Kidney epithelial cell (primary cell): ENCODE measurements at regions not wholly inside any gene's neighbourhood (a gene's known extent, or its start where the extent isn't known, plus 50 kb on each side); places are given as distances from the start of the nearest gene placed in this dataset.
"Not testable (repeated sequence)": the region's sequence is repeated elsewhere in the genome, so short reads cannot be mapped to it uniquely, and the experiment has no call there.

Experiments
- DNase-seq: peaks from one replicate; pipeline ENCODE4 v3.0.0-alpha.2; 2010; ENCODE audit warnings: low read depth
- H3K27me3 ChIP-seq: 2 replicates; pipeline ENCODE4 v1.6.0; 2011; ENCODE audit warnings: low read length; ENCODE audit not compliant: control insufficient read depth, insufficient read depth
- H3K36me3 ChIP-seq: 2 replicates; pipeline ENCODE4 v1.5.1; 2011; ENCODE audit warnings: low read length; ENCODE audit not compliant: control insufficient read depth, insufficient read depth
- H3K4me3 ChIP-seq: 2 replicates; pipeline ENCODE4 v1.5.1; 2011; ENCODE audit warnings: low read depth, mild to moderate bottlenecking, control low read depth, low read length
- CTCF ChIP-seq: IDR thresholded peaks from 2 replicates; pipeline ENCODE4 v1.5.1; 2011; ENCODE audit warnings: mild to moderate bottlenecking, moderate library complexity, low read length, control low read depth, inconsistent platforms; ENCODE audit not compliant: insufficient read depth, poor library complexity, severe bottlenecking

GRCh38 chr20:29878281-29878741 is 1379.2 kb upstream of the DEFB115 start:
- DNase-seq = no peak
- no peaks in the 10 kb centered on the region for H3K36me3 ChIP-seq
- H3K27me3 ChIP-seq = peaks cover 2% of the 10 kb centered on the region
- H3K4me3 ChIP-seq = no peak overlapping the region
- TF ChIP-seq CTCF = no peak

- Histone ChIP-seq H3K36me3 (no peaks in the 10 kb centered on the region), H3K27me3 (peaks cover under 1% of the 10 kb centered on the region), H3K4me3 (no peak overlapping the region)
- no peak for TF ChIP-seq CTCF
- no peak for DNase-seq
Measured at GRCh38 chr20:29878777-29879442, 1378.6 kb upstream of the DEFB115 start.

GRCh38 chr20:29881107-29881506 is 1376.4 kb upstream of the DEFB115 start:
- not testable (repeated sequence) for DNase-seq, H3K4me3 ChIP-seq, H3K27me3 ChIP-seq, H3K36me3 ChIP-seq

- H3K36me3 ChIP-seq, H3K4me3 ChIP-seq, H3K27me3 ChIP-seq, DNase-seq: not testable (repeated sequence)
Measured at GRCh38 chr20:29883514-29884219, 1373.8 kb upstream of the DEFB115 start.

- not testable (repeated sequence) for DNase-seq, H3K27me3 ChIP-seq
Measured at GRCh38 chr20:29884322-29884721, 1373.1 kb upstream of the DEFB115 start.

GRCh38 chr20:29885282-29886185 is 1371.9 kb upstream of the DEFB115 start:
- not testable (repeated sequence) for DNase-seq, H3K4me3 ChIP-seq, H3K36me3 ChIP-seq, H3K27me3 ChIP-seq

More at GRCh38 chr20:29884322-29884721, 1373.1 kb upstream of the DEFB115 start:
- not testable (repeated sequence) for H3K36me3 ChIP-seq, H3K4me3 ChIP-seq

GRCh38 chr20:29891555-29891954 is 1365.9 kb upstream of the DEFB115 start:
- H3K36me3 ChIP-seq, H3K27me3 ChIP-seq, H3K4me3 ChIP-seq, DNase-seq: not testable (repeated sequence)
